ENCODE measurements at regions not wholly inside any gene's neighbourhood (a gene's known extent, or its start where the extent isn't known, plus 50 kb on each side); places are given as distances from the start of the nearest gene placed in this dataset.

DNA sequence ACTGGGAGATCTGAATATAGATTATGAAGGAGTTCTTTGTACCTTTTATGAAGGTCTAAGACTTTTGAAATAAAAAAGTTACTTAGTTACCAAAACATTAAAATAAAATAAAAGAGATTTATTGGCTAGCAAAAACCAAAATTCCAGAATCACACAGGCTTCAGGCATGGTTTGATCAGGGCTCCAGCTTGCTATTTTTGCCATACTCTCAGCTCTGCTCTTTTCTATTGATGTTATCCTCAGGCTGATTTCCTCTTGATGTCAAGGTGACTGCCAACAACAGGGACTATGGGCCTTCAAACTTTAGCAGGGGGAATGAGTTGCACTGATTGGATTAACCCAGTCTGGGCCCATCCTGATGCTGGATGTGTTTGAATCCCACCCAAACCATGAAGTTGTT is 174.1 kb downstream of the TFCP2L1 start:
- no peak overlapping the region for H2AFZ ChIP-seq (ENCODE audit: insufficient read depth, low read depth, low read length, poor library complexity, severe bottlenecking)
- ATAC-seq (ENCODE audit: low read depth) (no peak), DNase-seq (no peak)
- no peak overlapping the region for H3K4me3 ChIP-seq (ENCODE audit: control extremely low read depth in 1 of 5, extremely low read depth in 1 of 5, insufficient read depth in 1 of 5, low read depth in 2 of 5, low read length in 4 of 5)
- H3K4me1 ChIP-seq (ENCODE audit: control insufficient read depth in 2 of 2, insufficient read depth in 2 of 2, low read length in 2 of 2), result no peaks in the 10 kb centered on the region
- intact Hi-C loops (cut with micrococcal nuclease), result no loop called here
- Mint-ChIP-seq H3K4me3 (no peak overlapping the region), H3K4me1 (no peaks in the 10 kb centered on the region), H3K9me3 (ENCODE audit: insufficient read depth) (peaks cover 18% of the 10 kb centered on the region), H3K27me3 (peaks cover 4% of the 10 kb centered on the region), H3K27ac (no peak overlapping the region)
- ChIA-PET CTCF (no interaction called here), POLR2A (no interaction called here)
- TF ChIP-seq EZH2 (IDR thresholded peaks at IDR 0.05; ENCODE audit: borderline replicate concordance, insufficient read depth, low read depth, low read length, poor library complexity, severe bottlenecking), result no peak
- TF ChIP-seq, protein P1, sequence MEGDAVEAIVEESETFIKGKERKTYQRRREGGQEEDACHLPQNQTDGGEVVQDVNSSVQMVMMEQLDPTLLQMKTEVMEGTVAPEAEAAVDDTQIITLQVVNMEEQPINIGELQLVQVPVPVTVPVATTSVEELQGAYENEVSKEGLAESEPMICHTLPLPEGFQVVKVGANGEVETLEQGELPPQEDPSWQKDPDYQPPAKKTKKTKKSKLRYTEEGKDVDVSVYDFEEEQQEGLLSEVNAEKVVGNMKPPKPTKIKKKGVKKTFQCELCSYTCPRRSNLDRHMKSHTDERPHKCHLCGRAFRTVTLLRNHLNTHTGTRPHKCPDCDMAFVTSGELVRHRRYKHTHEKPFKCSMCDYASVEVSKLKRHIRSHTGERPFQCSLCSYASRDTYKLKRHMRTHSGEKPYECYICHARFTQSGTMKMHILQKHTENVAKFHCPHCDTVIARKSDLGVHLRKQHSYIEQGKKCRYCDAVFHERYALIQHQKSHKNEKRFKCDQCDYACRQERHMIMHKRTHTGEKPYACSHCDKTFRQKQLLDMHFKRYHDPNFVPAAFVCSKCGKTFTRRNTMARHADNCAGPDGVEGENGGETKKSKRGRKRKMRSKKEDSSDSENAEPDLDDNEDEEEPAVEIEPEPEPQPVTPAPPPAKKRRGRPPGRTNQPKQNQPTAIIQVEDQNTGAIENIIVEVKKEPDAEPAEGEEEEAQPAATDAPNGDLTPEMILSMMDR (IDR thresholded peaks at IDR 0.05), result no peak
- H3K9ac ChIP-seq (ENCODE audit: low read length), result no peak overlapping the region
- H3K79me2 ChIP-seq (ENCODE audit: control insufficient read depth, insufficient read depth, low read length), result no peaks in the 10 kb centered on the region
- H3K27ac ChIP-seq (ENCODE audit: low read length in 2 of 2), result no peak overlapping the region
- peaks cover 0 to 7% (median 1%) of the 10 kb centered on the region in 3 donors for H3K9me3 ChIP-seq (ENCODE audit: control extremely low read depth in 1 of 3, control insufficient read depth in 2 of 3, insufficient read depth in 1 of 3, low read length in 2 of 3)
- H3K36me3 ChIP-seq (replicated peaks in 1 of 2; ENCODE audit: control extremely low read depth in 1 of 2, control insufficient read depth in 1 of 2, extremely low read depth in 1 of 2, insufficient read depth in 2 of 2, low read length in 1 of 2), result no peaks in the 10 kb centered on the region
- H3K4me2 ChIP-seq (replicated peaks; ENCODE audit: low read depth, low read length, poor library complexity, severe bottlenecking), result no peak overlapping the region
- no peaks in the 10 kb centered on the region for H3K27me3 ChIP-seq (replicated peaks in 1 of 4; ENCODE audit: control extremely low read depth in 1 of 4, control insufficient read depth in 3 of 4, insufficient read depth in 4 of 4, low read length in 3 of 4)
- H4K20me1 ChIP-seq (ENCODE audit: control insufficient read depth, insufficient read depth, low read length, poor library complexity, severe bottlenecking), result no peaks in the 10 kb centered on the region

DNA sequence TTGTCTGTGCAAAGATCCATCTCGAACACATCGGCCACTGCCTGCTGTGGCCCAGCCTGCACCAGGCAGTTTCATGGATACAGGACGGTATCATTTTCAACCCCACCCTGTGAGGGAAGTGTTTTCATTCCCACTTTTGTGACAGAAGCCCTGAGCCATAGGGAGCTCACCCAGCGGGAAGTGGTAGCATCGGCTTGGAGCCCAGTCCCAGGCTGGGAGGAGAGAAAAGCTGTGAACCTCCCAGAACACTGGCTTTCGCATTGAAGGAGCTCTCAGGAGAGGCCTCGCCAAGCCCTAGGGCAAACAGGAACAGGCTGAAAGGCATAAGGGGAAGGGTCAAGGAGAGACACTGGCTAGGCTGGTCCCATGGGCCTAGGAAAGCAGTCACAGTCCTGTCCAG is 166.1 kb downstream of the TFCP2L1 start:
- intact Hi-C loops (cut with micrococcal nuclease), result no loop called here
- DNase-seq (no peak), ATAC-seq (ENCODE audit: low read depth) (no peak)
- Histone ChIP-seq H3K27ac (ENCODE audit: low read length in 2 of 2) (no peak overlapping the region), H3K27me3 (replicated peaks in 1 of 4; ENCODE audit: control extremely low read depth in 1 of 4, control insufficient read depth in 3 of 4, insufficient read depth in 4 of 4, low read length in 3 of 4) (no peaks in the 10 kb centered on the region), H3K4me2 (replicated peaks; ENCODE audit: low read depth, low read length, poor library complexity, severe bottlenecking) (no peak overlapping the region), H2AFZ (ENCODE audit: insufficient read depth, low read depth, low read length, poor library complexity, severe bottlenecking) (no peak overlapping the region), H3K9me3 (ENCODE audit: control extremely low read depth in 1 of 3, control insufficient read depth in 2 of 3, insufficient read depth in 1 of 3, low read length in 2 of 3) (peaks cover 0 to 4% (median 0%) of the 10 kb centered on the region in 3 donors), H4K20me1 (ENCODE audit: control insufficient read depth, insufficient read depth, low read length, poor library complexity, severe bottlenecking) (no peaks in the 10 kb centered on the region), H3K4me3 (ENCODE audit: control extremely low read depth in 1 of 5, extremely low read depth in 1 of 5, insufficient read depth in 1 of 5, low read depth in 2 of 5, low read length in 4 of 5) (no peak overlapping the region), H3K79me2 (ENCODE audit: control insufficient read depth, insufficient read depth, low read length) (no peaks in the 10 kb centered on the region), H3K4me1 (ENCODE audit: control insufficient read depth in 2 of 2, insufficient read depth in 2 of 2, low read length in 2 of 2) (no peaks in the 10 kb centered on the region), H3K36me3 (replicated peaks in 1 of 2; ENCODE audit: control extremely low read depth in 1 of 2, control insufficient read depth in 1 of 2, extremely low read depth in 1 of 2, insufficient read depth in 2 of 2, low read length in 1 of 2) (no peaks in the 10 kb centered on the region), H3K9ac (ENCODE audit: low read length) (no peak overlapping the region)
- peaks cover 4% of the 10 kb centered on the region for H3K9me3 Mint-ChIP-seq (ENCODE audit: insufficient read depth)
- H3K4me1 Mint-ChIP-seq, result no peaks in the 10 kb centered on the region
- no peak overlapping the region for H3K4me3 Mint-ChIP-seq
- CTCF ChIA-PET, result no interaction called here
- H3K27me3 Mint-ChIP-seq, result peaks cover 4% of the 10 kb centered on the region
- WGBS (ENCODE audit: insufficient coverage), result 98% methylated on average over 6 of the region's 7 CpGs
- TF ChIP-seq, protein P1 (IDR thresholded peaks at IDR 0.05), result no peak
- TF ChIP-seq EZH2 (IDR thresholded peaks at IDR 0.05; ENCODE audit: borderline replicate concordance, insufficient read depth, low read depth, low read length, poor library complexity, severe bottlenecking), result no peak
- no peak overlapping the region for H3K27ac Mint-ChIP-seq
- POLR2A ChIA-PET, result no interaction called here

All from B cell (primary cell).